Nephron progenitor cell (in vitro differentiated cells): ENCODE measurements at regions not wholly inside any gene's neighbourhood (a gene's known extent, or its start where the extent isn't known, plus 50 kb on each side); places are given as distances from the start of the nearest gene placed in this dataset.

ENCODE experiments used
- DNase-seq: peaks from one replicate; pipeline ENCODE4 v3.0.0; 2021
- H3K27ac Mint-ChIP-seq: 2 replicates; pipeline ENCODE4 v1.8.0; 2021; ENCODE audit warnings: mild to moderate bottlenecking, moderate library complexity, mixed read lengths
- H3K27me3 Mint-ChIP-seq: 2 replicates; pipeline ENCODE4 v1.8.0; 2021; ENCODE audit warnings: mild to moderate bottlenecking, low read depth, mixed read lengths; ENCODE audit not compliant: poor library complexity
- H3K36me3 Mint-ChIP-seq: 2 replicates; pipeline ENCODE4 v1.8.0; 2021; ENCODE audit warnings: low read depth, mixed read lengths
- H3K4me1 Mint-ChIP-seq: 2 replicates; pipeline ENCODE4 v1.8.0; 2021; ENCODE audit warnings: mixed read lengths
- H3K4me3 Mint-ChIP-seq: 2 replicates; pipeline ENCODE4 v1.8.0; 2021; ENCODE audit warnings: mild to moderate bottlenecking, moderate library complexity, mixed read lengths
- H3K9me3 Mint-ChIP-seq: 2 replicates; pipeline ENCODE4 v1.8.0; 2021; ENCODE audit warnings: mild to moderate bottlenecking, moderate library complexity, mixed read lengths
- TF ChIP-seq, protein P1 (sequence below): fragments of 200-600 bp; sonication (generic); IDR thresholded peaks from 2 replicates; pipeline ENCODE4 v1.5.0; 2021; ENCODE audit warnings: antibody characterized with exemption

DNA sequence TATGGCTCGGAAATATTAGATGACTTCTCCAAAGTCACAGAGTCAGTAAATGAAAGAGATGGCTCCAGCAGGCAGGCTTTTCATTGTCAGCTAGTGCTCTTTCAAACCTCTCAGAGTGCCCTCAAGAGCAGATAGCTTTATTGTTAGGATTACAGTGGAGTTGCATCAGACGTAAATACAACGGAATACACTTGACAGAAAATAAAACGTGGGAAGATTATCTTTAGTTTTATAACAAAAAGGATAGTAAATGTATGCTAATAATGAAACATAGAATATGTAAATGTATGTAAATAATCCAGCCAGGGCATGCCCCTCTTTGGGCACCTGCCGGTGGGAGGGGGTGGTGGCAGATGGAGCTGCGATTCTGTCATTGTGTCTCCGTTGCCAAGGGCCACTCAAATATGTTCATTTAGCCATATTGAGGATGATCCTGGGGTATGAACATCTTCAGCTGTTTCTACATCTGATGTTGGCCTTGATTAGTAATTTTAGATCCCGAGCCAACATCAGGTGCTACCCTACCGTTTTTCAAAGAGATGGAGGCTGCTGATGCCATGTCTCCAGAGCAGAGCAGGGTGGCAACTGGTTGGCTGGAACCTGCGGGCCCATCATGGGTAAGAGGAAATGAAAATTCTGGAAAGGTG, 358.3 kb upstream of the SULF2 start:
- peaks cover 15% of the 10 kb centered on the region for H3K27me3 Mint-ChIP-seq
- no peak overlapping the region for H3K27ac Mint-ChIP-seq
- no peak for DNase-seq
- TF ChIP-seq, protein P1, sequence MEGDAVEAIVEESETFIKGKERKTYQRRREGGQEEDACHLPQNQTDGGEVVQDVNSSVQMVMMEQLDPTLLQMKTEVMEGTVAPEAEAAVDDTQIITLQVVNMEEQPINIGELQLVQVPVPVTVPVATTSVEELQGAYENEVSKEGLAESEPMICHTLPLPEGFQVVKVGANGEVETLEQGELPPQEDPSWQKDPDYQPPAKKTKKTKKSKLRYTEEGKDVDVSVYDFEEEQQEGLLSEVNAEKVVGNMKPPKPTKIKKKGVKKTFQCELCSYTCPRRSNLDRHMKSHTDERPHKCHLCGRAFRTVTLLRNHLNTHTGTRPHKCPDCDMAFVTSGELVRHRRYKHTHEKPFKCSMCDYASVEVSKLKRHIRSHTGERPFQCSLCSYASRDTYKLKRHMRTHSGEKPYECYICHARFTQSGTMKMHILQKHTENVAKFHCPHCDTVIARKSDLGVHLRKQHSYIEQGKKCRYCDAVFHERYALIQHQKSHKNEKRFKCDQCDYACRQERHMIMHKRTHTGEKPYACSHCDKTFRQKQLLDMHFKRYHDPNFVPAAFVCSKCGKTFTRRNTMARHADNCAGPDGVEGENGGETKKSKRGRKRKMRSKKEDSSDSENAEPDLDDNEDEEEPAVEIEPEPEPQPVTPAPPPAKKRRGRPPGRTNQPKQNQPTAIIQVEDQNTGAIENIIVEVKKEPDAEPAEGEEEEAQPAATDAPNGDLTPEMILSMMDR, result no peak
- H3K4me3 Mint-ChIP-seq, result no peak overlapping the region
- H3K9me3 Mint-ChIP-seq, result peaks cover 15% of the 10 kb centered on the region
- no peaks in the 10 kb centered on the region for H3K36me3 Mint-ChIP-seq
- H3K4me1 Mint-ChIP-seq, result peaks cover 33% of the 10 kb centered on the region

DNA sequence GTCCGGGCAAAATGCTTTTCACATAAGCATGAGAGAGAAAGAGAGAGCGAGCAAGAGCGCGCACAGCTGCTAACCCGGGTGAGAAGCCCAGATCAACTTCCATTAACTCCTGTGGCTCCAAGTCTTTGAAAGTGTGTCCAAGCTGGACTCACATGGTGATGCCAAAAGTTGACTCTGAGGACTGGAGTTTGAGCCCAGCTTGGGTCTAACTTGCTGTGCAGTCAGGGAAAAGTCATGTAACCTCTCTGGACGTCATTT, 357.2 kb upstream of the SULF2 start:
- Mint-ChIP-seq H3K9me3 (peaks cover 15% of the 10 kb centered on the region), H3K4me1 (peaks cover 32% of the 10 kb centered on the region)
- TF ChIP-seq, protein P1, result no peak

DNA sequence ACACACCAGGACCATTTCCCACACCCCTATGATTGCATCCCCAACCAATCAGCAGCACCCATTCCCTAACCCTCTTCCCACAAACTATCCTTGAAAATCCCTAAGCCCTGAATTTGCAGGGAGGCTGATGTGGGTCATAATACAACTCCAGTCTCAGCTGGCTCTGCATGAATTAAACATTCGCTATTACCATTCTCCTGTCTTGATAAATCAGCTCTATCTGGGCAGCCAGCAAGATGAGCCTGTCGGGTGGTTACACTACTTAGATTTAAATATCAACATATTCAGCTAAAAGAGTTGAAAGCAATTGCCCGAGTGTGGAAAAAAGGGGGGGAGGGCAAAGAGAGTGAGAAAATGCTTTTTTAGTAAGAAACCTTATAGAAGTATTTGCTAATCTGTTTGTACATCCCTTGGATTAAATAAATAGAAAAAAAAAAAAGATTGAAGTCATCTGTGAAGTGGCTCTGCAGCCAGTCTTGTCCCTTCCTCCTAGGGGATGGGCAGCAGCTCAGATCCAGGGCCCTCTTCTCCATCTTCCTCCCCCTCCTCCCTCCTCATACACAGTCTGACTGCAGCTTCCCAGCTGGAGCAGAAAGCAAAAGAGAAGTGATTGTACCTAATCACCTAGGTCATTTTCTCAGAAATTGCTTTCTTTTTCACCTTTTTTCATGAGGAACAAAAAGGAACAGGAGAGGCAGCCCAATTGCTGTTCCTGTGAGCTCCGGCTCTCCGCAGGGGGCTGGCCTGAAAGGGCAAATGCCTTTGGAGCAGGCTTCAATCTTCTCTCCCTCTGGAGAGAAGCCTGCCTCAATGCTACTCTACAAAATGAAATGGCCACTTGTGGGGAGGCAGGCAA, 356.6 kb upstream of the SULF2 start:
- TF ChIP-seq, protein P1, result no peak
- no peak overlapping the region for H3K4me3 Mint-ChIP-seq
- H3K27ac Mint-ChIP-seq, result no peak overlapping the region
- peaks cover 27% of the 10 kb centered on the region for H3K4me1 Mint-ChIP-seq
- H3K27me3 Mint-ChIP-seq, result peaks cover 22% of the 10 kb centered on the region
- peaks cover 15% of the 10 kb centered on the region for H3K9me3 Mint-ChIP-seq
- no peak for DNase-seq
- no peaks in the 10 kb centered on the region for H3K36me3 Mint-ChIP-seq

More for the DNA sequence above, 357.2 kb upstream of the SULF2 start:
- no peak overlapping the region for H3K4me3 Mint-ChIP-seq
- DNase-seq, result no peak
- no peaks in the 10 kb centered on the region for H3K36me3 Mint-ChIP-seq
- H3K27me3 Mint-ChIP-seq, result peaks cover 20% of the 10 kb centered on the region
- no peak overlapping the region for H3K27ac Mint-ChIP-seq

DNA sequence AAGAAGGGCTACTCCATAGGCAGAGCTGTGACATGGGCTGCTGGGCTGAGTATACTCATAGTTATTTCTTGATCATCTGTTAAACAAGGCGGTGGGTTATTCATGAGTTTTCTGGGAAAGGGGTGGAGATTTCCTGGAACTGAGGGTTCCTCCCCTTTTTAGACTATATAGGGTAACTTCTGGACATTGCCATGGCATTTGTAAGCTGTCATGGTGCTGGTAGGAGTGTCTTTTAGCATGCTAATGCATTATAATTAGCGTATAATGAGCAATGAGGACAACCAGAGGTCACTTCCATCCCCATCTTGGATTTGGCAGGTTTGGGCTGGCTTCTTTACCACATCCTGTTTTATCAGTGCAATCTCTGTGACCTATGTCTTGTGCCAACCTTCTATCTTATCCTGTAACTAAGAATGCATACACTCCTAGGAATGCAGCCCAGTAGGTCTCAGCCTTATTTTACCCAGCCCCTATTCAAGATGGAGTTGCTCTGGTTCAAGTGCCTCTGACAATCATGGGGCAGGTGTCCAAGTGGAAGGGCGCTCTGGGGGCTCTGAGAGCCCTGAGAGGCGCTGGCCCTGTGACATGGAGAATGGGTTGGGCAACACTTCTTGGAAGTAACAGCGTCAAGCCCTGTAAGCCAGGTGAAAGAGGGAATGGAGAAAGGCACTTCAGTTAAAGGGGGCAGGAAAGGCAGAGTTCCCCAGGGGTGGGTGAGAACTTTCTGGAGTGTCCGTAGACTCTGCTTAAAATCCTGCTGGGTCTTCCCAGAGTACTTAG, 354.2 kb upstream of the SULF2 start:
- H3K27me3 Mint-ChIP-seq, result peaks cover 24% of the 10 kb centered on the region
- no peak overlapping the region for H3K27ac Mint-ChIP-seq
- DNase-seq, result no peak
- TF ChIP-seq, protein P1, result no peak
- H3K36me3 Mint-ChIP-seq, result no peaks in the 10 kb centered on the region
- no peak overlapping the region for H3K4me3 Mint-ChIP-seq
- H3K9me3 Mint-ChIP-seq, result peaks cover 15% of the 10 kb centered on the region
- peaks cover 17% of the 10 kb centered on the region for H3K4me1 Mint-ChIP-seq

DNA sequence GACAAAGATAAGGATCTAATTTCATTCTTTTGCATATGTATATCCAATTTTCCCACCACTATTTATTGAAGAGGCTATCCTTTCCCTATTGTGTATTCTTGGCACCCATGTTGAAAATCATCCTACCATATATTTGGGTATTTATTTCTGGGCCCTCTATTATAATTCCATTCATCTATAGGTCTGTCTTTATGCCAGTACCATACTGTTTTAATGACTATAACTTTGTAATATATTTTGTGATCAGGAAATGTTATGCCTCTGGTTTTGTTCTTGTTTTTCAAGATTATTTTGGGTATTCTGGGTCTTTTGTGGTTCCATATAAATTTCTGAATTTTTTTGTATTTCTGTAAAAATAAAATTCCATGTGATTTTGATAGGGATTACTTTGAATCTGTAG, 347.6 kb upstream of the SULF2 start:
- DNase-seq, result no peak
- Mint-ChIP-seq H3K9me3 (peaks cover 25% of the 10 kb centered on the region), H3K4me1 (peaks cover 18% of the 10 kb centered on the region), H3K4me3 (no peak overlapping the region), H3K36me3 (peaks cover 10% of the 10 kb centered on the region), H3K27me3 (peaks cover 20% of the 10 kb centered on the region), H3K27ac (no peak overlapping the region)
- TF ChIP-seq, protein P1, result no peak
